Activated naive CD8-positive, alpha-beta T cell treated with anti-CD3 and anti-CD28 coated beads, Interleukin-2, amount 50 U/mL, for 24 hours (primary cell): ENCODE measurements at regions not wholly inside any gene's neighbourhood (a gene's known extent, or its start where the extent isn't known, plus 50 kb on each side); places are given as distances from the start of the nearest gene placed in this dataset.
A peak's percentile ranks its signal among the peaks of the same experiment; 100 is the strongest.

Experiments used
- ATAC-seq: fragments of 150-1000 bp; cut with Tn5 transposase; one replicate; pipeline ENCODE4 v1.10.0; 2021
- DNase-seq: peaks from one replicate; pipeline ENCODE4 v3.0.0; 2021
- H3K27ac Mint-ChIP-seq: one replicate; pipeline ENCODE4 v1.8.0; 2021; ENCODE audit warnings: mild to moderate bottlenecking, mixed read lengths
- H3K27me3 Mint-ChIP-seq: one replicate; pipeline ENCODE4 v1.8.0; 2021; ENCODE audit warnings: mixed read lengths
- H3K36me3 Mint-ChIP-seq: one replicate; pipeline ENCODE4 v1.8.0; 2021; ENCODE audit warnings: low read depth, mixed read lengths
- H3K4me1 Mint-ChIP-seq: one replicate; pipeline ENCODE4 v1.8.0; 2021; ENCODE audit warnings: mixed read lengths
- H3K4me3 Mint-ChIP-seq: one replicate; pipeline ENCODE4 v1.8.0; 2021; ENCODE audit warnings: mild to moderate bottlenecking, moderate library complexity, mixed read lengths
- H3K9me3 Mint-ChIP-seq: one replicate; pipeline ENCODE4 v1.8.0; 2021; ENCODE audit warnings: mixed read lengths

GRCh38 chr9:80125731-80126264 lies 554.0 kb downstream of the TLE4 start:
- Mint-ChIP-seq H3K27ac (no peak overlapping the region), H3K36me3 (no peaks in the 10 kb centered on the region), H3K4me1 (no peaks in the 10 kb centered on the region), H3K27me3 (peaks cover 10% of the 10 kb centered on the region), H3K4me3 (no peak overlapping the region), H3K9me3 (no peaks in the 10 kb centered on the region)
- DNase-seq (no peak), ATAC-seq (no peak)

GRCh38 chr9:80117031-80117430 lies 545.3 kb downstream of the TLE4 start:
- H3K4me1 Mint-ChIP-seq = no peaks in the 10 kb centered on the region
- ATAC-seq (no peak), DNase-seq (no peak)
- H3K27me3 Mint-ChIP-seq = peaks cover 5% of the 10 kb centered on the region
- peaks cover 2% of the 10 kb centered on the region for H3K36me3 Mint-ChIP-seq
- peaks cover 10% of the 10 kb centered on the region for H3K9me3 Mint-ChIP-seq
- no peak overlapping the region for H3K4me3 Mint-ChIP-seq
- no peak overlapping the region for H3K27ac Mint-ChIP-seq

GRCh38 chr9:80114241-80114640 lies 542.5 kb downstream of the TLE4 start:
- no peak overlapping the region for H3K27ac Mint-ChIP-seq
- H3K36me3 Mint-ChIP-seq = peaks cover 2% of the 10 kb centered on the region
- peaks cover 5% of the 10 kb centered on the region for H3K27me3 Mint-ChIP-seq
- no peak overlapping the region for H3K4me3 Mint-ChIP-seq
- DNase-seq = no peak
- peaks cover 14% of the 10 kb centered on the region for H3K9me3 Mint-ChIP-seq
- peak; percentile 24 for ATAC-seq
- H3K4me1 Mint-ChIP-seq = no peaks in the 10 kb centered on the region

- no peak overlapping the region for H3K4me3 Mint-ChIP-seq
- peaks cover 3% of the 10 kb centered on the region for H3K27me3 Mint-ChIP-seq
- H3K4me1 Mint-ChIP-seq = no peaks in the 10 kb centered on the region
- H3K27ac Mint-ChIP-seq = no peak overlapping the region
- peaks cover 7% of the 10 kb centered on the region for H3K9me3 Mint-ChIP-seq
- ATAC-seq (no peak), DNase-seq (no peak)
- no peaks in the 10 kb centered on the region for H3K36me3 Mint-ChIP-seq
Observed at GRCh38 chr9:80107931-80108660, 536.3 kb downstream of the TLE4 start.

- Mint-ChIP-seq H3K27ac (no peak overlapping the region), H3K27me3 (no peaks in the 10 kb centered on the region), H3K4me1 (peaks cover 19% of the 10 kb centered on the region), H3K4me3 (no peak overlapping the region), H3K36me3 (no peaks in the 10 kb centered on the region), H3K9me3 (no peaks in the 10 kb centered on the region)
- ATAC-seq (no peak), DNase-seq (no peak)
Observed at GRCh38 chr9:80097476-80097875, 525.7 kb downstream of the TLE4 start.

- ATAC-seq (peak; percentile 63), DNase-seq (no peak)
- no peaks in the 10 kb centered on the region for H3K36me3 Mint-ChIP-seq
- peaks cover 24% of the 10 kb centered on the region for H3K4me1 Mint-ChIP-seq
- H3K27me3 Mint-ChIP-seq = no peaks in the 10 kb centered on the region
- no peak overlapping the region for H3K4me3 Mint-ChIP-seq
- peak overlapping the region; percentile 49 for H3K27ac Mint-ChIP-seq
- peaks cover 5% of the 10 kb centered on the region for H3K9me3 Mint-ChIP-seq
Observed at GRCh38 chr9:80094176-80094771, 522.5 kb downstream of the TLE4 start.

GRCh38 chr9:80093695-80094094 lies 521.9 kb downstream of the TLE4 start:
- peaks cover 24% of the 10 kb centered on the region for H3K4me1 Mint-ChIP-seq
- H3K4me3 Mint-ChIP-seq = no peak overlapping the region
- H3K36me3 Mint-ChIP-seq = no peaks in the 10 kb centered on the region
- H3K27me3 Mint-ChIP-seq = peaks cover 2% of the 10 kb centered on the region
- H3K27ac Mint-ChIP-seq = peak overlapping the region; percentile 49
- DNase-seq (no peak), ATAC-seq (no peak)
- peaks cover 5% of the 10 kb centered on the region for H3K9me3 Mint-ChIP-seq

GRCh38 chr9:80091526-80091925 lies 519.8 kb downstream of the TLE4 start:
- H3K4me3 Mint-ChIP-seq = no peak overlapping the region
- H3K36me3 Mint-ChIP-seq = no peaks in the 10 kb centered on the region
- no peak for ATAC-seq
- peaks cover 5% of the 10 kb centered on the region for H3K9me3 Mint-ChIP-seq
- H3K27me3 Mint-ChIP-seq = peaks cover 3% of the 10 kb centered on the region
- H3K4me1 Mint-ChIP-seq = peaks cover 34% of the 10 kb centered on the region
- DNase-seq = no peak
- no peak overlapping the region for H3K27ac Mint-ChIP-seq

- peaks cover 3% of the 10 kb centered on the region for H3K27me3 Mint-ChIP-seq
- peaks cover 5% of the 10 kb centered on the region for H3K9me3 Mint-ChIP-seq
- DNase-seq = no peak
- H3K36me3 Mint-ChIP-seq = no peaks in the 10 kb centered on the region
- ATAC-seq = no peak
- peaks cover 46% of the 10 kb centered on the region for H3K4me1 Mint-ChIP-seq
- H3K4me3 Mint-ChIP-seq = no peak overlapping the region
- H3K27ac Mint-ChIP-seq = no peak overlapping the region
Observed at GRCh38 chr9:80090317-80090716, 518.6 kb downstream of the TLE4 start.

- no peak for DNase-seq
- Mint-ChIP-seq H3K4me1 (peaks cover 37% of the 10 kb centered on the region), H3K27ac (peak overlapping the region; percentile 80), H3K27me3 (peaks cover 3% of the 10 kb centered on the region), H3K9me3 (no peaks in the 10 kb centered on the region), H3K36me3 (no peaks in the 10 kb centered on the region), H3K4me3 (no peak overlapping the region)
- peak; percentile 38 for ATAC-seq
Observed at GRCh38 chr9:80086822-80087345, 515.1 kb downstream of the TLE4 start.

GRCh38 chr9:80086386-80086785 lies 514.6 kb downstream of the TLE4 start:
- Mint-ChIP-seq H3K4me1 (peaks cover 38% of the 10 kb centered on the region), H3K27me3 (peaks cover 3% of the 10 kb centered on the region), H3K27ac (peak overlapping the region; percentile 80), H3K36me3 (no peaks in the 10 kb centered on the region), H3K9me3 (no peaks in the 10 kb centered on the region), H3K4me3 (peak overlapping the region; percentile 30)
- DNase-seq (no peak), ATAC-seq (peak; percentile 78)

- Mint-ChIP-seq H3K4me3 (no peak overlapping the region), H3K27ac (peak overlapping the region; percentile 80), H3K36me3 (no peaks in the 10 kb centered on the region), H3K9me3 (peaks cover 5% of the 10 kb centered on the region), H3K4me1 (peaks cover 38% of the 10 kb centered on the region), H3K27me3 (peaks cover 3% of the 10 kb centered on the region)
- ATAC-seq (no peak), DNase-seq (no peak)
Observed at GRCh38 chr9:80085668-80086067, 513.9 kb downstream of the TLE4 start.

GRCh38 chr9:80082213-80082612 lies 510.4 kb downstream of the TLE4 start:
- no peak for ATAC-seq
- H3K4me1 Mint-ChIP-seq = peaks cover 38% of the 10 kb centered on the region
- H3K9me3 Mint-ChIP-seq = peaks cover 5% of the 10 kb centered on the region
- H3K27me3 Mint-ChIP-seq = no peaks in the 10 kb centered on the region
- no peak for DNase-seq
- no peak overlapping the region for H3K27ac Mint-ChIP-seq
- no peak overlapping the region for H3K4me3 Mint-ChIP-seq
- no peaks in the 10 kb centered on the region for H3K36me3 Mint-ChIP-seq

- peaks cover 26% of the 10 kb centered on the region for H3K4me1 Mint-ChIP-seq
- DNase-seq (no peak), ATAC-seq (no peak)
- no peaks in the 10 kb centered on the region for H3K36me3 Mint-ChIP-seq
- H3K9me3 Mint-ChIP-seq = peaks cover 10% of the 10 kb centered on the region
- no peak overlapping the region for H3K4me3 Mint-ChIP-seq
- H3K27ac Mint-ChIP-seq = no peak overlapping the region
- no peaks in the 10 kb centered on the region for H3K27me3 Mint-ChIP-seq
Observed at GRCh38 chr9:80078826-80079225, 507.1 kb downstream of the TLE4 start.

- no peak overlapping the region for H3K4me3 Mint-ChIP-seq
- H3K27ac Mint-ChIP-seq = no peak overlapping the region
- H3K4me1 Mint-ChIP-seq = peaks cover 23% of the 10 kb centered on the region
- H3K9me3 Mint-ChIP-seq = peaks cover 10% of the 10 kb centered on the region
- no peaks in the 10 kb centered on the region for H3K27me3 Mint-ChIP-seq
- H3K36me3 Mint-ChIP-seq = no peaks in the 10 kb centered on the region
- no peak for DNase-seq
- peak; percentile 36 for ATAC-seq
Observed at GRCh38 chr9:80077059-80077458, 505.3 kb downstream of the TLE4 start.
